Hematopoietic multipotent progenitor cell treated with erythropoietin and hydrocortisone succinate and interleukin-3 and kit ligand, for 8 days (in vitro differentiated cells): ENCODE measurements at regions not wholly inside any gene's neighbourhood (a gene's known extent, or its start where the extent isn't known, plus 50 kb on each side); places are given as distances from the start of the nearest gene placed in this dataset.
"Not testable (repeated sequence)": the region's sequence is repeated elsewhere in the genome, so short reads cannot be mapped to it uniquely, and the experiment has no call there.

Source experiments
- DNase-seq: peaks from one replicate; pipeline ENCODE4 v3.0.0-alpha.2; 2015

- no peak for DNase-seq
Observed at GRCh38 chr7:111676167-111676566, 113.9 kb upstream of the IMMP2L start.

DNA sequence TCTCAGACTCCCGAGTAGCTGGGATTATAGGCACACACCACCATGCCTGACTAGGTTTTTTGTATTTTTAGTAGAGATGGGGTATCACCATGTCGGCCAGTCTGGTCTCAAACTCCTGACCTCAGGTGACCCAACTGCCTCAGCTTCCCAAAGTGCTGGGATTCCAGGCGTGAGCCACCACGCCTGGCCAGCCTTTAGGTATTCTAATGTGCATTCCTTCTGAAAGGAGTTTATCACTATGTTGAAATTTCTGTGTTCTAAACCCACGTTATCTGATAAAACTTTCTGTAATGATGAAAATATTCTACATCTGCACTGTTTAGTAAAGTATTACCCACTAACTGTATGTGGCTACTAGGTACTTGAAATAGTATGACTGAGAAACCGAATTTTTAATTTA, 110.6 kb upstream of the IMMP2L start:
- no peak for DNase-seq

DNA sequence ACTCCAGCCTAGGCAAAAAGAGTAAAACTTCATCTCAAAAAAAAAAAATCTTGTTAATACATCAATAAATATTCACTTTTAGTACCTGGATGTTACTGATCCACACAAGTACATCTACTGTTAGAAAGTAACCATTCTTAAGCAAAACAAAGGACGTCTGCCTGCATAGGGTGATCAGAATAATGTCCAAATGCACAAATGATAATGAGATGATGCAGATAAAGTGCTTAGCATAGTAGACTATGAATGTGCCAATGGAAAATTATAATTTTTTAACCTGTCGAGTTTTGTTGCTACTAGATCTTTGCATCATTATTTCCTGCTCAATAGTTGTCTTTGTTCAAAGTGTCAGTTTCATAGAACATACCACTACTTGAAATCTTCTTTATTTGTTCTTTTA, 109.6 kb upstream of the IMMP2L start:
- no peak for DNase-seq

DNA sequence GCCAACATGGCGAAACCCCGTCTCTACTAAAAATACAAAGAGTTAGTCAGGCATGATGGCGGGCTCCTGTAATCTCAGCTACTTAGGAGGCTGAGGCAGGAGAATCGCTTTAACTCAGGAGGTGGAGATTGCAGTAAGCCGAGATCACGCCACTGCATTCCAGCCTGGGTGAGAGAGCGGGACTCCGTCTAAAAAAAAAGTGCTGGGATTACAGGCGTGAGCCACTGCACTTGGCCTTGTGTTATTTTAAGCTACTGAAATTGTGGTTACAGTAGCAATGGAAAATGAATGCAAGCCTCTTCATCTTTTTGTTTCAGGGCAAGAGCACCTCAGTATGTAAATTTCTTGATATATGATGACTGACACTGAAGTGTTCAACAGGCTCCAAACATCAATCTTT, 106.4 kb upstream of the IMMP2L start:
- no peak for DNase-seq

DNA sequence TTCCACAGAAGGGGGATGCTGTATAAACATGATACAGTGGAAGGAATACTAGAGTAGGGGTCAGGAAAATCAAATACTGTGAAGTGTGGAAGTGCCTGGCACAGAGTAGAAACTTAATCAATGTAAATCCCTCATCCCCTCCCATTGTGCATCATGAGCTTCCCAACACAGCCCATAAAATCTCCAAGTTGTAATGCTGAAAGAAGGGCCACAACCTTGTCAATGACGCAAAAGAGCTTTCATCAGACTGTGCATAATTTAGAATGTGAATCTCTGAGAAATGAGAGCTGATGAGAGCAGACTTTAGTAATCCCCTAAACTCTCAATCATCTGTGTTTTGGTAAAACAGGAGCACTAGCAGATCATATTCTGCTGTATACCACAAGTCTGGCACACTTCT, 105.2 kb upstream of the IMMP2L start:
- no peak for DNase-seq

DNA sequence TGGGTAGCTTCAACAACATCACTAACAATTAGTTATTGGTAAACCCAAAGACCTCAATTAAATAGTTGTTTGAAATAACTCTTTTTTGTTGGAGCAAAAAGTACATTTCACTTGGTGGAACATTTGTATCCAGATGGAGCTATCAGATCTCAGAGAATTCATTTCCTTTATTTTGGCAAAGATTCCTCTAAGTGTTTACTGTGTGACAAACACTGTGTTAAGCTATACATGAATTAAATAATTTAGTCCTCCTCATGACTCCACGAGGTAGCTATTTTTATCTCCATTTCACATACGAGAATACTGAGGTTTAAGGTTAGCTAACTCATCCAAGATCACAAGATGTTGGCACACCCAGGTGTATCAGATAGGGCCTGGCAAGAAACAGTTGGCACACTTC, 104.0 kb upstream of the IMMP2L start:
- DNase-seq: no peak

- no peak for DNase-seq
Observed at GRCh38 chr7:111663771-111664170, 101.5 kb upstream of the IMMP2L start.

- DNase-seq: no peak
Observed at GRCh38 chr7:111662386-111662785, 100.1 kb upstream of the IMMP2L start.

- no peak for DNase-seq
Observed at GRCh38 chr7:111660478-111660877, 98.2 kb upstream of the IMMP2L start.

- DNase-seq: no peak
Observed at GRCh38 chr7:111658546-111658945, 96.3 kb upstream of the IMMP2L start.

DNA sequence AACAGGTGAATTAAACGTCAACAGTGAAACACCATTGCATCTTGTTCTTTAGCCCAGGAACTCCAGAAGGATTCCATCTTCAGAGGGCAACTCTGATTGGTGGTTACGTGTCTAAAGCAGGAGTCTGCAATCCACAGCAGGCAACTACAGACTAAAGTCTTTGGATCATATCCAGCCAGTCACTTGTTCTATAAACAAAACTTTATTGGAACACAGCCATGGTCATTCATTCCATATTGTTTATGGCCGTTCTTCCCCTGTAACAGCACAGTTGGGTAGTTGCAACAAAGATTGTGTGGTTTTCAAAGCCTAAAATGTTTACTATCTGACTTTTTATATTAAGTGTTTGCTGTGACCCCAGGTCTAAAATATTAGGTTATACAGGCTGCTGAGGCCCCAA, 94.7 kb upstream of the IMMP2L start:
- DNase-seq: no peak

DNA sequence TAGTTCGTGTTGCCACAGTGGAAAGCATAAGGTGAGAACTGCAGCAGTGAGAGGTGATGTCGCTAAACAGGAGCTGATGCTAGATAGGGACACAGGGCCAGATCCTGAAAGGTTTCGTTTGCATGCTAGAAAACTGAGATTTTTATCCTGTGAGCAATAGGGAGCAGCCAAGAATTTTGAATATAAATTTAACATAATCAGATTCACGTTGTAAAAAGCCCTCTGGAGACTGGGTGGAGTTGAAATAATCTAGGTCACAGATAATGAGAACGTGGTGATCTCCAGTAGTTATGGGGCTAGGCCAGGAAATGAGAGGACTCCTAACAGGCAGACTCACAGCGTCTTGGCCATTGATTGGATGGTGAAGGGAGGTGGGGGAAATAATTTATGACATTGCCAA, 92.1 kb upstream of the IMMP2L start:
- no peak for DNase-seq

DNA sequence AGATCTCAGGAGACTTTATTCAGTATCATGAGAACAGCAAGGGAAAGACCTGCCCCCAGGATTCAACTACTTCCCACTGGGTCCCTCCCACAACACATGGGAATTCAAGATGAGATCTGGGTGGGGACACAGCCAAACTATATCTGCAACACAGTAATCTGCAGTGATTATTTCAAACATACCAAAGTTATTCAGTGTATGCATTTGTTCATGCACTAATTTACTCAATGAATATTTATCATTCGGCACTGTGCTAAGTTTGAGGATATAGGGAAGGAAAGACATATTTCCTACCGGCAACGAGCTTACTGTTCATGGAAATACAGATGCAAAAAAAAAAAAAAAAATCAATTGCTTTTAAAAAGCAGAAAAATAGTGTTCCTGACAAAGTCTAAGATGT, 91.6 kb upstream of the IMMP2L start:
- no peak for DNase-seq

- no peak for DNase-seq
Observed at GRCh38 chr7:111650456-111650999, 88.2 kb upstream of the IMMP2L start.

DNA sequence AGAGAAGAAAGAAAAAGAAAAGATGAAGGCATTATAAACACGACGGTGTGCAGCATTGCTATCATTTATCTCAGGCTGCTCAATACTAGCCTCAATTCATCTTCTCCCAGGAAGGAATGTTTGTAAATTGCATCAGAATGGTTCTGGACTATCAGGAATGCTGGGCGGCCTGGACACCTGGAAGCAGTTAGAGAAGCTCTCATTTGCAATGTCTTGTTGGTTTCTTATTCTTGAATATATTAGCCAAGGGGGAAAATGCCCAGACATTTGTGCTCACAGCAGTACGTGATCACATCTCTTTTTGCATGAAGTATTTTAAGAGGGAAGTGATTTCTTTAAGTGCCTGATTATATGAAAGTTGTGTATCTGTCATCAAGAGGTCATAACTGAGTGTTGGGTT, 85.6 kb upstream of the IMMP2L start:
- no peak for DNase-seq

DNA sequence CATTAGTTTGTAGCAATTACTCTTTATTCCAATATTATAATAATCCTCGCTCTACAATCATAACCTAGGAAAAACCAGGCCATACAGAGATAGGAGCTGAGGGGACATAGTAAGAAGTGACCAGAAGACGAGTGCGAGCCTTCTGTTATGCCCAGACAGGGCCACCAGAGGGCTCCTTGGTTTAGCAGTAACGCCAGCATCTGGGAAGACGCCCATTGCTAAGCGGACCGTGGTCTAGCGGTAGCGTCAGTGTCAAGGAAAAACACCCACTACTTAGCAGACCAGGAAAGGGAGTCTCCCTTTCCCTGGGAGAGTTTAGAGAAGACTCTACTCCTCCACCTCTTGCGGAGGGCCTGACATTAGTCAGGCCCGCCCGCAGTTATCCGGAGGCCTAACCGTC, 82.3 kb upstream of the IMMP2L start:
- not testable (repeated sequence) for DNase-seq

GRCh38 chr7:111642373-111642772, 80.1 kb upstream of the IMMP2L start:
- no peak for DNase-seq

DNA sequence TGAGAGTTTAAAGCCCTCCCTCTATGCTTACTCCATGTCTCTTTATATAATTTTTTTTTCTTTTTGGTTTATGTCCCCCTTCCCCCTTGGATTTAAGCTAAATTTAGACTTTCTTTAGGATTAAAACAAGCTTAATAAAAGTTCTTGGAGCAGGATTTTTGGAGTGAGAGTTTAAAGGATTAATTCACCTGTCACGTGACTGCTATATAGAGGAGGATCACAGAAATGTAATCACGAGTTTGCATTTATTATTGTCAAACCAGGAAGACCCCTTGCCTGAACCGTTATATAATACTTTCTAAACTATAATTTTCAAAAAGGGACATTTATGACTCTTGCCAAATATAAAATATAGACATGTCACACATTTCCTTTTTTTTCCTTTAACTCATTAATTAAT, 78.1 kb upstream of the IMMP2L start:
- DNase-seq: no peak

DNA sequence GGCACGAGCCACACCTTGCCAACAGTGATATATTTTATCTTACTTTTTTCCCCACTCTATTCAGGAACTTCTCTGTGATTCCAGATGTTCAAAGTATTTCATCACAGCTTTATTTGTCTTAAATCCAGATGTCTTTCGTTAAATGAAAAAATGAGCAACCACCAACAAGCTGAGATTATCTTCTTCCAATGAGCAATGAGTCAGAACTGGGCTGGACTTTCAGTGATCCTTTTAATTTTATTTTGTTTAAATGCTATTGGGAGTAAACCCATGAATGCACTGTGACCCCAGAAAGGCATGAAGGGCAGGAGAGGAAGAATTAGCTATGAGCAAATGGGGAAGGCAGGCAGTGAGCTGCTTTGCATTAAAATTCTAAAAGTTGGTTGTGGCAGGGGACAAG, 77.6 kb upstream of the IMMP2L start:
- DNase-seq: no peak

DNA sequence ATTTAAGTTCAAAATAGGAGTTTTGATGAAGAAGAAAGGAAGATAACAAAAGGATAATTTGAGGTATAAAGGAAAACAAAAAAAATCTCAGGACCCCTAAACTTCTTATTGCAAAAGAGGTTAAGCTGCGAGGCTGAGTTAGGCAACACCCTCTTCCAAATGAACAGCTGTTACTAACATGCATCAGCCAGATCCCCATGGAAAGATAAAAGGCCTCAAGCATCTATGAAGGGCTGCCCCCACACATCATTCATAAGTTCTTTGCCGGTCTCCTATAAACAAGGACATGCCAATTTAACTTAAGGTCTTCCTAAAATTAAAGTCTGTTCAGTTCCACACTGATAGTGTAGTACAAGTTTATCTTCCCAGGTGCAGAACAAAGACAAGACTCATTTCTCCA, 75.8 kb upstream of the IMMP2L start:
- DNase-seq: no peak

DNA sequence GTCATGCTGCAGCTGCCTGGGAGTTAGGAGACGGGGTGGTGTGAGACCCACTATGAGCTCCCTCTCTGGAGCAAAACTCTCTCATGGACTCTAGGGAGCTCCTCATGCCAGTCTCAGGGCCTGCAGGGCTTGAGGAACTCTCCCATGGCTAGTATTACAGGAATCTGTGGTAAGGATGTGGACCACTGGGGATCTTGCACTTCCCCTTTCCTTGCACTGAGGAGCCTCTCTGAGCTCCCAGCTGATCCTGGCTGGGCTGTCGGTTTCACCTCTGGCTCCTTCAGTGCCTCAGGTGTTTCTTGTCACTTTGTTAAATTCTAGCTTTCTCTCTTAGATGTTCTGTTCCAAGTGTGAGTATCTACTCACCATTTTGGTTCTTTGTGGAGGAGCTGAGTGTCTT, 71.6 kb upstream of the IMMP2L start:
- no peak for DNase-seq

DNA sequence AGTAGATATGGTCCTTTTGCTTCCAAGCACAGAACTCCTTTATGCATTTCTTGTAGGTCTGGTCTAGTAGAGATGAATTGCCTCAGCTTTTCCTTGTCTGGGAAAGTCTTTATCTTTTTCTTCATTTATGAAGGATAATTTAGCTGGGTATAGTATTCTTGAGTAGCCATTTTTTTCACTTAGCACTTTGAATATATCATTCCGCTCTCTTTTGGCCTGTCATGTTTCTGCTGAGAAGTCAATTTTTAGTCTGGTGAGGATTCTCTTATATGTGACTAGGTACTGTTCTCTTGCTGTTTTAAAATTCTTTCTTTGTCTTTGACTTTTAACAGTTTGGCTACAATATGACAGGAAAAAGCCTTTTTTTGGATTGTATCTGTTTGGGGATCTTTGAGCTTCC, 68.6 kb upstream of the IMMP2L start:
- DNase-seq: no peak

- peak; percentile 4 for DNase-seq
Observed at GRCh38 chr7:111622084-111622483, 59.8 kb upstream of the IMMP2L start.
